SK-N-MC (cell line): ENCODE measurements at regions not wholly inside any gene's neighbourhood (a gene's known extent, or its start where the extent isn't known, plus 50 kb on each side); places are given as distances from the start of the nearest gene placed in this dataset.

Experiments used
- DNase-seq: peaks from one replicate; pipeline ENCODE4 v3.0.0-alpha.2; 2011; ENCODE audit warnings: low read depth, low spot score
- H3K27ac ChIP-seq: fragments of 200-600 bp; sonication (generic); 2 replicates; pipeline ENCODE4 v1.5.1; 2016; ENCODE audit warnings: mixed run types
- H3K36me3 ChIP-seq: fragments of 200-600 bp; sonication (generic); 2 replicates; pipeline ENCODE4 v1.6.1; 2017; ENCODE audit warnings: antibody characterized with exemption, low read length, mixed read lengths; ENCODE audit not compliant: insufficient read depth
- H3K4me3 ChIP-seq: fragments of 200-600 bp; sonication (generic); 2 replicates; pipeline ENCODE4 v1.5.1; 2016
- H3K9ac ChIP-seq: fragments of 200-600 bp; sonication (generic); 2 replicates; pipeline ENCODE4 v1.8.0; 2017; ENCODE audit warnings: mixed run types, mixed read lengths; ENCODE audit not compliant: insufficient read length
- H3K9me3 ChIP-seq: fragments of 200-600 bp; sonication (generic); 2 replicates; pipeline ENCODE4 v1.6.1; 2017; ENCODE audit warnings: low read depth, mild to moderate bottlenecking, antibody characterized with exemption, low read length, moderate library complexity, mixed read lengths
- EZH2 ChIP-seq: fragments of 200-600 bp; sonication (generic); IDR thresholded peaks from one replicate; pipeline ENCODE4 v1.6.1; 2017; ENCODE audit warnings: antibody characterized with exemption
- FOXP2 ChIP-seq: optimal IDR thresholded peaks from 2 replicates; pipeline ENCODE3; 2011; ENCODE audit warnings: mild to moderate bottlenecking, moderate library complexity; ENCODE audit not compliant: insufficient read depth; ENCODE audit errors: extremely low read length, control extremely low read depth
- POLR2AphosphoS5 ChIP-seq: IDR thresholded peaks from 2 replicates; pipeline ENCODE4 v1.6.1; 2012; ENCODE audit warnings: mild to moderate bottlenecking, low read depth, low read length, borderline replicate concordance

- no peak for TF ChIP-seq FOXP2
- TF ChIP-seq POLR2AphosphoS5 = no peak
- no peak for TF ChIP-seq EZH2
- Histone ChIP-seq H3K27ac (no peak overlapping the region), H3K9ac (no peak overlapping the region), H3K9me3 (no peaks in the 10 kb centered on the region), H3K36me3 (no peaks in the 10 kb centered on the region), H3K4me3 (no peak overlapping the region)
- no peak for DNase-seq
Observed at GRCh38 chr14:104524726-104525125, 54.8 kb upstream of the C14orf180 start.

GRCh38 chr14:104526723-104527645, 52.6 kb upstream of the C14orf180 start:
- H3K9me3 ChIP-seq = no peaks in the 10 kb centered on the region
- H3K9ac ChIP-seq = no peak overlapping the region
- no peak for TF ChIP-seq FOXP2
- TF ChIP-seq POLR2AphosphoS5 = no peak
- TF ChIP-seq EZH2 = no peak
- H3K4me3 ChIP-seq = no peak overlapping the region
- no peak for DNase-seq
- H3K36me3 ChIP-seq = no peaks in the 10 kb centered on the region
- no peak overlapping the region for H3K27ac ChIP-seq

GRCh38 chr14:104527857-104528459, 51.6 kb upstream of the C14orf180 start:
- TF ChIP-seq EZH2 (no peak), POLR2AphosphoS5 (no peak), FOXP2 (no peak)
- no peak overlapping the region for H3K9ac ChIP-seq
- H3K36me3 ChIP-seq = no peaks in the 10 kb centered on the region
- no peaks in the 10 kb centered on the region for H3K9me3 ChIP-seq
- H3K27ac ChIP-seq = no peak overlapping the region
- DNase-seq = no peak
- H3K4me3 ChIP-seq = no peak overlapping the region

- H3K9me3 ChIP-seq = no peaks in the 10 kb centered on the region
- DNase-seq = no peak
- H3K27ac ChIP-seq = no peak overlapping the region
- H3K36me3 ChIP-seq = no peaks in the 10 kb centered on the region
- H3K9ac ChIP-seq = no peak overlapping the region
- TF ChIP-seq FOXP2 (no peak), POLR2AphosphoS5 (no peak), EZH2 (no peak)
- H3K4me3 ChIP-seq = no peak overlapping the region
Observed at GRCh38 chr14:104528496-104528895, 51.1 kb upstream of the C14orf180 start.
